ENCODE measurements at regions not wholly inside any gene's neighbourhood (a gene's known extent, or its start where the extent isn't known, plus 50 kb on each side); places are given as distances from the start of the nearest gene placed in this dataset.

- H3K4me1 ChIP-seq (ENCODE audit: control insufficient read depth in 3 of 3, insufficient read depth in 2 of 3, low read depth in 1 of 3, low read length in 2 of 3) = no peaks in the 10 kb centered on the region
- 70 to 85% (median 74%) methylated on average over 3 to 4 of the region's 4 CpGs for WGBS, 3 donors
- H3K9me3 ChIP-seq (ENCODE audit: control insufficient read depth in 2 of 2, insufficient read depth in 1 of 2, low read depth in 1 of 2, low read length in 1 of 2) = no peaks in the 10 kb centered on the region
- H3K27me3 ChIP-seq (ENCODE audit: control insufficient read depth in 3 of 3, insufficient read depth in 3 of 3, low read length in 3 of 3) = no peaks in the 10 kb centered on the region
- FAIRE-seq = no peak
- no peaks in the 10 kb centered on the region for H3K36me3 ChIP-seq (ENCODE audit: control insufficient read depth in 3 of 3, insufficient read depth in 2 of 3, low read depth in 1 of 3, low read length in 3 of 3)
- no peak overlapping the region for H3K4me3 ChIP-seq (ENCODE audit: low read depth in 1 of 3, low read length in 3 of 3)
- no peak overlapping the region for H3K27ac ChIP-seq (ENCODE audit: low read depth in 1 of 3, low read length in 2 of 3)
- DNase-seq = peak in 1 of 2 donors; percentile 8
Observed at GRCh38 chrX:40314070-40314469, 216.3 kb upstream of the BCOR start.

GRCh38 chrX:40313269-40313668 is 215.5 kb upstream of the BCOR start:
- H3K27me3 ChIP-seq (ENCODE audit: control insufficient read depth in 3 of 3, insufficient read depth in 3 of 3, low read length in 3 of 3) = no peaks in the 10 kb centered on the region
- no peak overlapping the region for H3K27ac ChIP-seq (ENCODE audit: low read depth in 1 of 3, low read length in 2 of 3)
- no peaks in the 10 kb centered on the region for H3K36me3 ChIP-seq (ENCODE audit: control insufficient read depth in 3 of 3, insufficient read depth in 2 of 3, low read depth in 1 of 3, low read length in 3 of 3)
- no peaks in the 10 kb centered on the region for H3K4me1 ChIP-seq (ENCODE audit: control insufficient read depth in 3 of 3, insufficient read depth in 2 of 3, low read depth in 1 of 3, low read length in 2 of 3)
- no peak for DNase-seq
- no peaks in the 10 kb centered on the region for H3K9me3 ChIP-seq (ENCODE audit: control insufficient read depth in 2 of 2, insufficient read depth in 1 of 2, low read depth in 1 of 2, low read length in 1 of 2)
- no peak for FAIRE-seq
- H3K4me3 ChIP-seq (ENCODE audit: low read depth in 1 of 3, low read length in 3 of 3) = no peak overlapping the region
- 83 to 96% (median 84%) methylated on average over 4 of the region's 4 CpGs for WGBS, 3 donors

- no peak overlapping the region for H3K27ac ChIP-seq (ENCODE audit: low read depth in 1 of 3, low read length in 2 of 3)
- DNase-seq (no peak), FAIRE-seq (no peak)
- peaks cover 0 to 7% of the 10 kb centered on the region in 2 donors for H3K9me3 ChIP-seq (ENCODE audit: control insufficient read depth in 2 of 2, insufficient read depth in 1 of 2, low read depth in 1 of 2, low read length in 1 of 2)
- H3K36me3 ChIP-seq (ENCODE audit: control insufficient read depth in 3 of 3, insufficient read depth in 2 of 3, low read depth in 1 of 3, low read length in 3 of 3) = no peaks in the 10 kb centered on the region
- no peak overlapping the region for H3K4me3 ChIP-seq (ENCODE audit: low read depth in 1 of 3, low read length in 3 of 3)
- no peaks in the 10 kb centered on the region for H3K27me3 ChIP-seq (ENCODE audit: control insufficient read depth in 3 of 3, insufficient read depth in 3 of 3, low read length in 3 of 3)
- 67 to 75% (median 69%) methylated on average over 5 of the region's 5 CpGs for WGBS, 3 donors
- no peaks in the 10 kb centered on the region for H3K4me1 ChIP-seq (ENCODE audit: control insufficient read depth in 3 of 3, insufficient read depth in 2 of 3, low read depth in 1 of 3, low read length in 2 of 3)
Observed at GRCh38 chrX:40310447-40310846, 212.7 kb upstream of the BCOR start.

- peaks cover 0 to 7% of the 10 kb centered on the region in 2 donors for H3K9me3 ChIP-seq (ENCODE audit: control insufficient read depth in 2 of 2, insufficient read depth in 1 of 2, low read depth in 1 of 2, low read length in 1 of 2)
- DNase-seq (no peak), FAIRE-seq (no peak)
- H3K36me3 ChIP-seq (ENCODE audit: control insufficient read depth in 3 of 3, insufficient read depth in 2 of 3, low read depth in 1 of 3, low read length in 3 of 3) = no peaks in the 10 kb centered on the region
- 71 to 83% (median 73%) methylated on average over 3 to 7 of the region's 7 CpGs for WGBS, 3 donors
- no peak overlapping the region for H3K27ac ChIP-seq (ENCODE audit: low read depth in 1 of 3, low read length in 2 of 3)
- no peaks in the 10 kb centered on the region for H3K4me1 ChIP-seq (ENCODE audit: control insufficient read depth in 3 of 3, insufficient read depth in 2 of 3, low read depth in 1 of 3, low read length in 2 of 3)
- H3K27me3 ChIP-seq (ENCODE audit: control insufficient read depth in 3 of 3, insufficient read depth in 3 of 3, low read length in 3 of 3) = no peaks in the 10 kb centered on the region
- H3K4me3 ChIP-seq (ENCODE audit: low read depth in 1 of 3, low read length in 3 of 3) = no peak overlapping the region
Observed at GRCh38 chrX:40310016-40310415, 212.3 kb upstream of the BCOR start.

GRCh38 chrX:40307871-40308270 is 210.1 kb upstream of the BCOR start:
- Histone ChIP-seq H3K36me3 (ENCODE audit: control insufficient read depth in 3 of 3, insufficient read depth in 2 of 3, low read depth in 1 of 3, low read length in 3 of 3) (no peaks in the 10 kb centered on the region), H3K4me3 (ENCODE audit: low read depth in 1 of 3, low read length in 3 of 3) (no peak overlapping the region), H3K27ac (ENCODE audit: low read depth in 1 of 3, low read length in 2 of 3) (no peak overlapping the region), H3K27me3 (ENCODE audit: control insufficient read depth in 3 of 3, insufficient read depth in 3 of 3, low read length in 3 of 3) (no peaks in the 10 kb centered on the region), H3K4me1 (ENCODE audit: control insufficient read depth in 3 of 3, insufficient read depth in 2 of 3, low read depth in 1 of 3, low read length in 2 of 3) (no peaks in the 10 kb centered on the region), H3K9me3 (ENCODE audit: control insufficient read depth in 2 of 2, insufficient read depth in 1 of 2, low read depth in 1 of 2, low read length in 1 of 2) (peaks cover 0 to 7% of the 10 kb centered on the region in 2 donors)
- WGBS, 3 donors = 85 to 95% (median 94%) methylated on average over 13 of the region's 13 CpGs
- FAIRE-seq (no peak), DNase-seq (no peak)

- no peak for FAIRE-seq
- 72 to 80% (median 75%) methylated on average over 1 to 2 of the region's 2 CpGs for WGBS, 3 donors
- Histone ChIP-seq H3K27me3 (ENCODE audit: control insufficient read depth in 3 of 3, insufficient read depth in 3 of 3, low read length in 3 of 3) (no peaks in the 10 kb centered on the region), H3K36me3 (ENCODE audit: control insufficient read depth in 3 of 3, insufficient read depth in 2 of 3, low read depth in 1 of 3, low read length in 3 of 3) (no peaks in the 10 kb centered on the region), H3K4me1 (ENCODE audit: control insufficient read depth in 3 of 3, insufficient read depth in 2 of 3, low read depth in 1 of 3, low read length in 2 of 3) (no peaks in the 10 kb centered on the region), H3K4me3 (ENCODE audit: low read depth in 1 of 3, low read length in 3 of 3) (no peak overlapping the region), H3K27ac (ENCODE audit: low read depth in 1 of 3, low read length in 2 of 3) (no peak overlapping the region), H3K9me3 (ENCODE audit: control insufficient read depth in 2 of 2, insufficient read depth in 1 of 2, low read depth in 1 of 2, low read length in 1 of 2) (peaks cover 0 to 7% of the 10 kb centered on the region in 2 donors)
- no peak for DNase-seq
Observed at GRCh38 chrX:40304115-40304514, 206.4 kb upstream of the BCOR start.

- Histone ChIP-seq H3K36me3 (ENCODE audit: control insufficient read depth in 3 of 3, insufficient read depth in 2 of 3, low read depth in 1 of 3, low read length in 3 of 3) (no peaks in the 10 kb centered on the region), H3K9me3 (ENCODE audit: control insufficient read depth in 2 of 2, insufficient read depth in 1 of 2, low read depth in 1 of 2, low read length in 1 of 2) (peaks cover 0 to 7% of the 10 kb centered on the region in 2 donors), H3K27ac (ENCODE audit: low read depth in 1 of 3, low read length in 2 of 3) (no peak overlapping the region), H3K4me3 (ENCODE audit: low read depth in 1 of 3, low read length in 3 of 3) (no peak overlapping the region), H3K4me1 (ENCODE audit: control insufficient read depth in 3 of 3, insufficient read depth in 2 of 3, low read depth in 1 of 3, low read length in 2 of 3) (peaks cover 0 to 3% (median 0%) of the 10 kb centered on the region in 3 donors), H3K27me3 (ENCODE audit: control insufficient read depth in 3 of 3, insufficient read depth in 3 of 3, low read length in 3 of 3) (no peaks in the 10 kb centered on the region)
- FAIRE-seq = no peak
- no peak for DNase-seq
- WGBS, 3 donors = 61 to 75% (median 74%) methylated on average over 4 of the region's 4 CpGs
Observed at GRCh38 chrX:40303256-40304077, 205.7 kb upstream of the BCOR start.

GRCh38 chrX:40300286-40300890 is 202.6 kb upstream of the BCOR start:
- no peak for FAIRE-seq

More at GRCh38 chrX:40300286-40300890, 202.6 kb upstream of the BCOR start:
- no peak overlapping the region for H3K4me3 ChIP-seq (ENCODE audit: low read depth in 1 of 3, low read length in 3 of 3)
- no peaks in the 10 kb centered on the region for H3K9me3 ChIP-seq (ENCODE audit: control insufficient read depth in 2 of 2, insufficient read depth in 1 of 2, low read depth in 1 of 2, low read length in 1 of 2)
- H3K27me3 ChIP-seq (ENCODE audit: control insufficient read depth in 3 of 3, insufficient read depth in 3 of 3, low read length in 3 of 3) = no peaks in the 10 kb centered on the region
- WGBS, 3 donors = 67 to 78% (median 69%) methylated on average over 13 to 15 of the region's 15 CpGs
- DNase-seq = no peak
- no peak overlapping the region for H3K27ac ChIP-seq (ENCODE audit: low read depth in 1 of 3, low read length in 2 of 3)
- H3K36me3 ChIP-seq (ENCODE audit: control insufficient read depth in 3 of 3, insufficient read depth in 2 of 3, low read depth in 1 of 3, low read length in 3 of 3) = no peaks in the 10 kb centered on the region
- peaks cover 0 to 13% (median 0%) of the 10 kb centered on the region in 3 donors for H3K4me1 ChIP-seq (ENCODE audit: control insufficient read depth in 3 of 3, insufficient read depth in 2 of 3, low read depth in 1 of 3, low read length in 2 of 3)
